ENCODE measurements at regions not wholly inside any gene's neighbourhood (a gene's known extent, or its start where the extent isn't known, plus 50 kb on each side); places are given as distances from the start of the nearest gene placed in this dataset.

DNA sequence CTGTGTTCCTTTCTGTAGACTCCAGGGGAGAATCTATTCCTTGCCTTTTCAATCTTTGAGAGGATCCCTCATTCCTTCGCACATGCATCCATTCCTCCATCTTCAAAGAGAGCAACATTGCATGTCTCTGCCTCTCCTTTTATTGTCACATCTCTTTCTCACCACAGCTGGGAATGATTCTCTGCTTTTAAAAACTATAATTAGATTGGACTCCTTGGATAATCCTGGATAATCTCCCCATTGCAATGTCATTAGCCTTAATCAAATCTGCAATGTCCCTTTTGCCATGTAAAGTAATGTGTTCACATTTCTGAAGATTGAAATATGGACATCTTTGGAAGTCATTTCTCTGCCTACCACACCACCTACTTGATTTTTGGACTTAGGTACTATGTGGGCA is 750.1 kb downstream of the COL12A1 start:
- POLR2A ChIA-PET = no interaction called here
- CTCF ChIA-PET = interaction anchor here (0.7 kb wide), 1 partner anchor 547 kb away, joined by 3 read pairs; no protein-coding TSS in a partner anchor
- no peak for TF ChIP-seq CTCF (IDR thresholded peaks at IDR 0.05; ENCODE audit: unreplicated experiment)
- peaks cover 7% of the 10 kb centered on the region for H3K4me1 Mint-ChIP-seq (ENCODE audit: insufficient read depth, unreplicated experiment)
- no peak for DNase-seq (ENCODE audit: unreplicated experiment)
- no peak overlapping the region for H3K27ac Mint-ChIP-seq (ENCODE audit: low read depth, unreplicated experiment)
- H3K9me3 Mint-ChIP-seq (ENCODE audit: unreplicated experiment) = no peaks in the 10 kb centered on the region
- intact Hi-C loops (cut with micrococcal nuclease) = no loop called here
- H3K27me3 Mint-ChIP-seq (ENCODE audit: insufficient read depth, unreplicated experiment) = no peaks in the 10 kb centered on the region
- no TSS peak for BruUV-seq (replicated peaks)
- H3K4me3 Mint-ChIP-seq (ENCODE audit: unreplicated experiment) = no peak overlapping the region
- no peaks in the 10 kb centered on the region for H3K36me3 Mint-ChIP-seq (ENCODE audit: insufficient read depth, unreplicated experiment)

DNA sequence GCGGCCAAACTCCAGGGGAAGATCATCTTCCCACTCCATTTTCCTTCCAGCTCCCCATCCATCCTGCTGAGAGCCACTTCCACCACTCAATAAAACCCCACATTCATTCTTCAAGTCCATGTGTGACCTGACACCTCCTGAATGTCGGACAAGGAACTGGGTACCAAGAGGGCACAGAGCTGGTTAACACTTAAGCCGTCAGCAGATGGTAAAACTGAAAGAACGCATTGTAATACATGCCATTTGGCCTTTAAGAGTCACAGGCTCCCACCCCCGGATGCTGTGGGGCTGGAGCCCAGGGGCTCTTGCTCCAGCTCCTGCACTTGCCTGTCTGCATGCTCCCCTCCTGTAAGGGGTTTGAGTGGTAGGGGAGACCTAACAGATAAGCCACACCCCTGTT is 753.9 kb downstream of the COL12A1 start:
- intact Hi-C loops (cut with micrococcal nuclease) = no loop called here
- peaks cover 7% of the 10 kb centered on the region for H3K4me1 Mint-ChIP-seq (ENCODE audit: insufficient read depth, unreplicated experiment)
- CTCF ChIA-PET = no interaction called here

GRCh38 chr6:74448850-74449249 is 752.8 kb downstream of the CD109 start:
- POLR2A ChIA-PET = no interaction called here
- intact Hi-C loops (cut with micrococcal nuclease) = no loop called here
- Mint-ChIP-seq H3K9me3 (ENCODE audit: unreplicated experiment) (no peaks in the 10 kb centered on the region), H3K4me1 (ENCODE audit: insufficient read depth, unreplicated experiment) (peaks cover 2% of the 10 kb centered on the region), H3K27me3 (ENCODE audit: insufficient read depth, unreplicated experiment) (no peaks in the 10 kb centered on the region), H3K4me3 (ENCODE audit: unreplicated experiment) (no peak overlapping the region), H3K36me3 (ENCODE audit: insufficient read depth, unreplicated experiment) (no peaks in the 10 kb centered on the region), H3K27ac (ENCODE audit: low read depth, unreplicated experiment) (no peak overlapping the region)
- no peak for DNase-seq (ENCODE audit: unreplicated experiment)
- BruUV-seq (replicated peaks) = no TSS peak
- CTCF ChIA-PET = no interaction called here
- TF ChIP-seq CTCF (IDR thresholded peaks at IDR 0.05; ENCODE audit: unreplicated experiment) = no peak

More for the DNA sequence above, 753.9 kb downstream of the COL12A1 start:
- TF ChIP-seq CTCF (IDR thresholded peaks at IDR 0.05; ENCODE audit: unreplicated experiment) = no peak
- no peak for DNase-seq (ENCODE audit: unreplicated experiment)
- BruUV-seq (replicated peaks) = no TSS peak
- Mint-ChIP-seq H3K36me3 (ENCODE audit: insufficient read depth, unreplicated experiment) (no peaks in the 10 kb centered on the region), H3K27me3 (ENCODE audit: insufficient read depth, unreplicated experiment) (no peaks in the 10 kb centered on the region), H3K9me3 (ENCODE audit: unreplicated experiment) (no peaks in the 10 kb centered on the region), H3K4me3 (ENCODE audit: unreplicated experiment) (no peak overlapping the region), H3K27ac (ENCODE audit: low read depth, unreplicated experiment) (no peak overlapping the region)
- POLR2A ChIA-PET = no interaction called here

DNA sequence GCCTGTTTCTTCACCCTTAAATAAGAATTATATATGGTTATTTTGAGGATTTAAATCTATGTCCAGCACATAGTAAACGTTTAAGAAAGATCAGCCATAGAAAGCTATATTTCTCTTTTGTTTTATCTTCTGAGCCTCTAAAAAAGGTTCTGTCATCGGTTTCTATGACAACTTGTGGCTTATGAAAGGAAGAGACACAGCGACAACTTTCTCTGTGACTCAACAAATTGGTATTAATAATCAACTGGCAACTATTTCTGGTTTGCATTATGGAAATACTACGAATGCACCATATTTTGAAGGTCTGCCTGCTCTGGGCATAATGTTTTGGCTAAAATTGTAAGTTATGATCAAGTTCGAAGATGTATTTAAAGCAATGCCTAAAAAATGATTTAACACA is 751.0 kb downstream of the CD109 start:
- Mint-ChIP-seq H3K27ac (ENCODE audit: low read depth, unreplicated experiment) (no peak overlapping the region), H3K4me3 (ENCODE audit: unreplicated experiment) (no peak overlapping the region), H3K9me3 (ENCODE audit: unreplicated experiment) (no peaks in the 10 kb centered on the region), H3K36me3 (ENCODE audit: insufficient read depth, unreplicated experiment) (no peaks in the 10 kb centered on the region), H3K27me3 (ENCODE audit: insufficient read depth, unreplicated experiment) (no peaks in the 10 kb centered on the region), H3K4me1 (ENCODE audit: insufficient read depth, unreplicated experiment) (no peaks in the 10 kb centered on the region)
- DNase-seq (ENCODE audit: unreplicated experiment) = no peak
- TF ChIP-seq CTCF (IDR thresholded peaks at IDR 0.05; ENCODE audit: unreplicated experiment) = no peak
- POLR2A ChIA-PET = interaction anchor here (0.5 kb wide), 1 partner anchor 40 kb away, joined by 3 read pairs; no protein-coding TSS in a partner anchor
- CTCF ChIA-PET = no interaction called here
- no TSS peak for BruUV-seq (replicated peaks)
- intact Hi-C loops (cut with micrococcal nuclease) = no loop called here
